Activated T-cell treated with anti-CD3 and anti-CD28 coated beads for 1 hour (primary cell): ENCODE measurements at regions not wholly inside any gene's neighbourhood (a gene's known extent, or its start where the extent isn't known, plus 50 kb on each side); places are given as distances from the start of the nearest gene placed in this dataset.

Source experiments
- DNase-seq: peaks from one replicate; pipeline ENCODE4 v3.0.0-alpha.2; 2020; ENCODE audit warnings: low read depth

- DNase-seq: peak; percentile 25
Observed at GRCh38 chr3:106176734-106177133, 307.9 kb upstream of the CBLB start.

DNA sequence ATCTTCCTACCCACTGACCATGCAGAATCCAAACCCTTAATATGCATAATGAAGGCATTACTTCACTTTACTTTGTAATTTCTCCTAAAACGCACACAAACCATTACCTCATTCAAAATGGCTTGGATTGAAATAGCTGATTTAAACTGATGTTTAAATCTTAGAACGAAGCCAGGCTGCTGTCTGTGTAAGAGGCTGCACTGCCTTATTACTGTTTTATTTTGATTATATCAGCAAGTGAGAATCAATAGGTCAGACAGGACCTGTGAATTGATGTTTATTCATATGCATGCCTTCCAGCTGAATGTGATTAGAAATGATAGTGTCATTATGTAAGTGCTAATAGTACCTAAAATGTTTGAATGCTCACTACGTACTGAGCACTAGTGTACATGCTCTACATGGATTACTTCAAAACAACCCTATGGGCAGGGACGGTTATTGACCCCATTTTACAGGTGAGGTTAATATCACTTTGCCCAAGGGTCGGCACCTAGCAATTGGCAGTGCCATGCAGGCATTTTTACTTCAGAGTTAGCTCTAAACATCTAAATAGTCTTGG lies 314.2 kb upstream of the CBLB start:
- no peak for DNase-seq

GRCh38 chr3:106183762-106184391 lies 315.1 kb upstream of the CBLB start:
- DNase-seq: no peak

- no peak for DNase-seq
Observed at GRCh38 chr3:106184540-106185457, 316.0 kb upstream of the CBLB start.

DNA sequence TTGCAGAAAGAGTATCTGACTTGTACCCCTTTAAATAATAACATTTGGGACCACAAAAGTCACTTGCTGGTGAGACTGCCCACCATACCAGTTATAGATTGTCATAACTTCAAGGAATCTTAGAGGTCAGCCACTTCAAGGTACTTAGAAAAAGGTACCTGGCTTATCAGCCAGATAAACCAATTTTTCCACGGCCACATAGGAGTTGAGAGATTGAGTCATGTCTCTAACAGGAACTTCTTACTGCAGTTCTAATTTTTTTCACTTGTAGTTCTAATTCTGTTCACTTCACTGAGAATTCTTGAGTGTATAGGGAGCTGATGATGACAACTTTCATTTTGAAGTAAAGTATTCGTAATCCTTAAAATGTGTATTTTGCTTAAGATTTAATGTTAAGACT lies 317.1 kb upstream of the CBLB start:
- DNase-seq: no peak

GRCh38 chr3:106190296-106190695 lies 321.5 kb upstream of the CBLB start:
- DNase-seq: no peak

GRCh38 chr3:106191211-106191610 lies 322.4 kb upstream of the CBLB start:
- DNase-seq: no peak

DNA sequence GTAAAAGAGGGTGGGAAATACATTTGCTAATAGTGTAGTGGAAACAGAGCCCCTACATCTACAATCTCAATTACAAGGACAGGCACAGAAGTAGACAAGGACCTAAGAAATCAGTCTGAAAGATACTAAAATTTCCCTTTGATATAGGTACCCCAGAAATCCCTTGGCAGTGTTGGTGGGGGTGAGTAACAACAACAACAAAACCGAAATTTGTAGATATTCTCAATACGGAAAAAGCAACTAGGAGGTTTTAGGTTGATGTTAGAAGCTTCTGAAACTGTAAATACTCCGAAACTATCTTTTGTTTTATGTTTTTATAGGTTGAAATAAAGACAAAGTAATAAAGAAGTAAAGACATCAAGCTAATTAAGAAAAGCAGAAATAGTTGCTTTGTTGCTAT lies 323.1 kb upstream of the CBLB start:
- DNase-seq: no peak

- no peak for DNase-seq
Observed at GRCh38 chr3:106193876-106194275, 325.1 kb upstream of the CBLB start.

GRCh38 chr3:106194726-106195125 lies 325.9 kb upstream of the CBLB start:
- no peak for DNase-seq

DNA sequence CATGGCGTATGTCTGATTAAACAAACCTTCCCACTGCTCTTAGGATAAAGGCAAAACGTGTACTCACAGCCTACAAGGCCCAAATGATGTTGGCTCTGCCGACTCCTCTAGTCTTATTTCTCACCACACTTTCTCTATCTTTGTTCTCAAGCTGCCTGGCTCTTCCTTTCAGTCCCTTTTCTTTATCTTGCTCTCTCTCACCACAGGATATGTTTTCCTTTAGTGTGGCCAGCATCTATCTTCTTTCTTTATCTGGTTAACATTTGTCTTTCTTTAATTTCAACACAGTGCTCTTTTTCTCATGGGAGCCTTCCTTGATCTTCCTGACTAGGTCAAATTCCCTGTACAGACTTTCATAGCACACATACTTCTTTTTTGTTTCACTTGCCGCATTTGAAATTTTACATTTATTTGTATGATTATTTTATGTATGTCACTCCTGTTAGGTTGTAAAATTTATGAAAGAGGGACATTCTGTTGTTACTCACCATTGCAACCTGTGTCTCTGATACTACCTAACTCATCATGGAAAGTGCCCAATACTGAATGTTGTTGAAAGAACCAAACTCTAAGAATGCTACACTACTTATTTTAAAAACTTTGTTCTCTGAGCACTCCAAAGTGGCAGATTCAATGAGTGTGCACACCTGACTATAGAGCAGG lies 328.9 kb upstream of the CBLB start:
- no peak for DNase-seq

DNA sequence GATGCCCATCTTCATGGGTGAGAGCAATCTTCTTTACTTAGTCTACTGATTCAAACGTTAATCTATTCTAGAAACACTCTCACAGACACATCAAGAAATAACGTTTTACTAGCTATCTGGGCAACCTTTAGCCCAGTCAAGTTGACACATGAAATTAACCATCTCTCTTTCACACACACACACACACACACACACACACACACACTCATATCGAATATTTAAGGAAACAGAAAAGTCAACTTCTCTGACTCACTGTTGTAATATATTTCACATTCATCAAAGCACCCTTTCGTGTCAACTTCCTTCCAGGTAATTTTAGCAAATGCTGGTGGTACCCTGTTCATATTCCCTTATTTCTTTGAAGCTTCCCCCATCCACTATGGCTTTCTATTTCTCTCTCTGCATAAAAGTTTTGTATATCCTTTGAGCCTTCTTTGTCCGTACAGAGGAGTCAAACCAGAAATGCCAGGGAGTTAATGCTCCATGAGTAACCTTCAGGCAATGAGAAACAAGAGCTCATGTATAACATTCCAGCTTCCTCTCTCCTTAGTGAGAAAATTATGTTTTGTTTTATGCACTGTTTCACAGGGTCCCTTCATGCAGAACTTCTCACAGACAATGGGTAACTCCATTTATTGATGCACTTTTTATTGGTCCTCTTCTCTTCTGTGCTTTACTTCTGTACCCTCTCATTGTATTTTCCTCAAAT lies 335.5 kb upstream of the CBLB start:
- DNase-seq: no peak

- no peak for DNase-seq
Observed at GRCh38 chr3:106206146-106206545, 337.3 kb upstream of the CBLB start.

DNA sequence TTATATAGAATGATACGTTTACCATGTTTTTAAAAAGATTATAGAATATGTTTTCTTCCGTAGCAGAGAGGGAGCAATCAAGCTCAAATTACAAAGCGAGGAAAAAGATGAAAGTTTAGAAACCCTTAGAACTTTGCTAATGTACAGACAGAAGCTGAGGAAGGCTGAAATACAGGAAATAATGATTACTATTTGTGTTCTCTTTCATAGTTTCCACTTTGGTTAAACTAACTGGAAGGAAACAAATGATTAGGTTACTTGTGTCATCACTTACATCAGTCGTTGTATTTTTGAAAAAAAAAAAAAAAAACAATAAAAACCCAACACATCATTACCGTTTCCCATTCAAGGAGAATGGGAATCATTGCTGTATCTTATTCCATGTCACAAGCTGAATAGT lies 337.8 kb upstream of the CBLB start:
- DNase-seq: no peak

DNA sequence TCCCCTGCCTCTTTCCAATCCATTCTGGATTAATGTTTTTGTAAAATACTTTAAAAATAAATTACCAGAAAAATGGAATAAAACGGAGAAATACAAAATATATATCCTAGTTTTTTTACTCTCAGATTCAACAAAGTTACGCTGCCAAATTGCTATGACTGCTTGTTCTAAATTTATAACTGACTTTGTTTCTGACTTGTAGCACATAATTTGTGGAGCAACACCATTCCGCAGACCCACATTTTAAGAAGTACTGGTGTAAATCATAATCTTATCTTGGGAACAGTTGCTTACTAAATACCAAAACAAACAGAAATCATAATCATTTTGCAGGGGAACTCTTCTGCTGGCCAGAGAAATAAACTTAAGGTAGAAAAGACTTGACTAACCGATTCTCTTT lies 339.4 kb upstream of the CBLB start:
- no peak for DNase-seq

DNA sequence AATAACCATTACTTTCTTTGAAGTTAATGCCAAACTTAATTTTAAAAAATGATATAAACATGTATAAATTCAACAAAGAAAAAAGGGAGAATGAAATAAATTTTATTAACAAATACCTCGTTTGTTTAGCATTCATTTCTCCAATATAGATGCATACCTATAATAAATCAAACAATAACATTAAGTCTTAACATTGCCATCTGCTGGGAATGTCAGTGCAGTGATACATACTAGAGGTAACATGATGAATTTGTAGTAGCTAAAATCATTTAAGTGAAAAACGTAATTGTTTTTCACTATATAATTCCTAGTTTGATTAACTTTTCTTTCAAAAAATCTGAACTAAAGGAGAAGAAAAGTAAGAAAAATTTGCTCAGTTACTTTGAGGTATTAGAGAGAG lies 340.2 kb upstream of the CBLB start:
- no peak for DNase-seq

GRCh38 chr3:106209482-106209881 lies 340.7 kb upstream of the CBLB start:
- DNase-seq: no peak

- no peak for DNase-seq
Observed at GRCh38 chr3:106210923-106211322, 342.1 kb upstream of the CBLB start.

DNA sequence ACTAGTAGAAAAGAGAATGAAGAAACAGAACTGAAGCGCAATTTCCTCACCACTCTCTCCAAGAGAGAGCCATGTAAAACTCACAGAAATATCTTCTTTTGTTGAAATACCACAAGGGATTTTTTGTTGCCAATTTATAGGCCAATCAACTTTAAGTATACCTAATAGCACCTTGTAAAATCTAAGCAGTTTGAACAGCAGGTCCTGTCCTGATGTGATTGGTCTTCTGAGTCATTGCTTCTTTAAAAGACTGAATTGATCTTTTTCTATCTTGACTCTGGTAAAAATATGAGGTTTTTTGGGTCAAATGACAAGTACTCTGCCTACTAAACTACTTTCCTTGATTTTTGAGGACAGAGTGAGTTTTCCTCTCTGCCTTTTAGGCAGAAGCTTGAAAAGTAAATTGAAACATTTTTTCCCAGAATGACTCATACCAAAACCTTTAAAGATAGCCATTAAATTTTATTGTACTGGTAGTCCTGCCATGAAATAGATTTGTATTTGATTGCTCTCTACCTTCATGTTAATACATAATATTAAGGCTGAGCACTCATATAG lies 343.9 kb upstream of the CBLB start:
- DNase-seq: no peak

GRCh38 chr3:106213954-106214353 lies 345.1 kb upstream of the CBLB start:
- DNase-seq: no peak

GRCh38 chr3:106214641-106215040 lies 345.8 kb upstream of the CBLB start:
- DNase-seq: no peak

- no peak for DNase-seq
Observed at GRCh38 chr3:106215047-106215446, 346.2 kb upstream of the CBLB start.
